GM19324 (cell line): ENCODE measurements at regions not wholly inside any gene's neighbourhood (a gene's known extent, or its start where the extent isn't known, plus 50 kb on each side); places are given as distances from the start of the nearest gene placed in this dataset.

Source experiments
- ATAC-seq: cut with Tn5 transposase; IDR thresholded peaks from one replicate; pipeline ENCODE4 v1.9.1; 2021; ENCODE audit warnings: mild to moderate bottlenecking, moderate library complexity; ENCODE audit not compliant: unreplicated experiment, low FRiP score

DNA sequence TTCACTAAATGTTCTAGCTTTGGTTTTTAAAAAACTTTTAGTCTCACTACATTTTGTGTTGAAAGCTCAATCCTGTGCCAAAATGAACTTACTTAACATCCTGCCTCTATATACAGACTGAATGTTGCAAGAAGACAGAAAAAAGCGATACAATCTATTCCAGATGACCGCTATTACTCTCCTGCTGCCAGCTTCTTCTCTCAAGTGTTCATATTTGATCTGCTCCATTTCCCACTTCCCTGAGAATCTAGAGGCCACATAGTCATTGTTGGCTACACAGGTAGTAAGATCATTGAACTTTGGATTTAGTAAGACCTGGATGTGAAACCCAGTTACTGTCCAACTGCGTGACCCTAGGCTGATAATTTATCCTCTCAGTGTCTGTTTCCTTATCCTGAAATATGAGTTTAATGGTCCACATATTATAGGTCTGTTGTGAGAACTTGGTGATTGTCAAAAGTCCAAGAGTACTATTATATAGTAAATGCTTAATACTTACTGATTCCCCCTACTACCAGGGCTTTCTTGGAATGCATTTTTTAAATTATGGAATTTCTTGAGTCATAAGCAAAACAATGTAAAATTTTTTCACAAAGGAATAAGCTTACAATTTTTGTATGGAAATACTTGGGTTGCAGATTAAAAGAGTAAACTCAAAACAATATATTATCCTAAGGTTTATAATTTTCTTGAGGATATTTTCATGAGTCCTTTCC is 976.8 kb upstream of the ADGRL3 start:
- ATAC-seq, result no peak

DNA sequence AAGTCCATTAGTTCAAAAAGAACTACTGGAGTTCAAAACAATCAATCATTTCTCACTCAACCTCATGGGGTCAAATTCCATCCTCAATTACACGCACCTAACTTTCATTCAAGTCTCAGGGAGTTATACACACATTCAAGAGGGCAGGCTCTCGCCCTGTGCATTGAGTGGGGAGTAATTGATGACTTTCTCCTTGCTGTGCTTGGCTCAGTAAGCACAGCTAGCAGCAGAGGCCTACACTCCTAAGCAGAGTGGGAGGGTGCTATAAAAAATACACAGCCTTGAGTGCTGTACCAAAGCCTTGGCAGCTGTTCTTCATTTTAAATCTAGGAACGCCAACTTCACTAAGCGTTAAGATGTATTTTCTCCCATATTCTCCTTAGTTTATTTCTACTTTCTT is 958.3 kb upstream of the ADGRL3 start:
- ATAC-seq, result no peak

DNA sequence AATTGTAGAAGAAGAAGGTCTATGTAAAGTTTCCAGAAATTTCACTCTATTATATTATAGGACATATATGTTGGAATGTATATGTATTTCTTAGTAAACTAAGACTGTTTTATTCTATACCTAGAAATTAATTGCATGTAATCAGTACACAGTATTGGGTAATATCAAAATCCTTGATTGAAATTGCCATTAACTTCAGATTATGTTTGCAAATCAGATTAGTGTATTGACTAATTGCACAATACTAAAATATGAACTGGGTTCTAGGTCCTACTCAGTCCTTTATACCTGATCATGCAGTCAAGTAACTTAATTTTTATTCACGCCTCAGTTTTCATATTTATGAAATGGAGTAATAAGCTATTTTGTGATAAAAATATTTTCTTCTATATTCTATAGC is 950.3 kb upstream of the ADGRL3 start:
- ATAC-seq, result no peak

DNA sequence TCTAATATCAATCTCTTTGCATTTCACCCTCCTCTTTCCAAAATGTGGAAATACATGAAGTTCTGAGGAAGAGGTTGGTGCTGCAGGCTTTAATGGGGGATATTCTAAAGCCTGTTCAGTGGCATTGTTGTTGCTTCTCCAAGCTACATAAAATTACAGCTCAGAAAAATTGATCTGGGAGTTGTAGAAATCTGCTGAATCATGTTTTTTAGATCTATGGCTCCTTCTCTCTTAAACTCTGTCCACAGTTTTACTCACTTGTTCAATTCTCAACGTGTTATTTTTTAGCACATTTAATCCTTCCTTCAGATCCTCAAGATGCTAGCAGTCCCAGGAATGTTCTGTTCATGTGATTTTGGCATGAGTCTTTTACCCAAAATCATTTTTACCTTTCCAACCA is 949.5 kb upstream of the ADGRL3 start:
- ATAC-seq, result no peak

DNA sequence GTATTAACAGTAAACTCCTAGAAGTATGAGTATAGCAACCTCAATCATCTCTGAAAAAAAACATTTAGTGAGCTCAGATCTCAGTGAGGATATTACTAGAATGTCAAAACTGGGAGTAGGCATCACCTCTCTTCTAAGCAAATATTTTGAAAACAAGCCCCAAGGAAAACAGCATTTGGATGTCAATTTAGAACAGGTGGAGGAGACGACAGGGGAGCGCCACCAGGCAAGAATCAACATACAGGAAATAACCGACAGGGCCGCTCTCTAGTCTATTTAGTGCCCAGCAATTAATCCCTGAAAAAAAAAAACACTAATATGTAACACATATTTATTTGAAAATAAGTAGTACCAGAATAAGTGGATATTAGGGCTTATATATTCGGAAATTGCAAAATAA is 940.3 kb upstream of the ADGRL3 start:
- no peak for ATAC-seq

DNA sequence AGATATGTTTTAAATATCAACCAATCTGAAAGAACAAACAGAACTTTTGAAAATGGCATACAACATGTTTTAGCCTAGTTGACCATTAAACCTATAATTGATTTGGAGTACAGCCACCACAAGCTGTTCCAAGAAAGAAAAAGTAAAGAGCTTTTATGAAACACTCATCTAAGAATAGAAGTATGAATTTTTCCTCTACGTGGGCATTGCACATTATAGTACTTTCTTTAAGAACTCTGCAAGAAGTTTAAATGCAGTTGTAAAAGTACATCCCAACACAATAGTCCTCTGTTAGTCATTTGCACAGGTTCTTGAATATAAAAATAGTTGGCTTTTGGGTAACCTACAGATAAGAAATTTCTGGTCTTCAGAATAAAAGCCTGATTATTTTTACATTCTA is 933.6 kb upstream of the ADGRL3 start:
- no peak for ATAC-seq

DNA sequence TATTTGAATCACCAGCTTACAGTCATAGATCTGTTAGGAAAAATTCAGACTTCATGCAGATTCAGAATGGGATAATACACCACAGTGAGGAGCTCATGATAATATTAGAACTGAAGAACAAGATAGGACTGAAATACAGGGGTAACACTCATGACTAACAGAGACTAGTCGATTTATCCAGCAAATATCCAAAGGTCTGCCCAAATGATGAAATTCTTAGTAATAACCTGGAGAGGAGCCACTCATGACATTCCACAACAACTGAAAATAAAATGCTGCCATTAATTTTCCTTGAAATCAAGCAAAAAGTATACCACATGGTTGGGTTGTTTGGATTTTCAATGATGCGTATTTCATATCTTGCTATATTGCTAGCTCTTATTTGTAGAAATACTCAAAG is 903.7 kb upstream of the ADGRL3 start:
- no peak for ATAC-seq

DNA sequence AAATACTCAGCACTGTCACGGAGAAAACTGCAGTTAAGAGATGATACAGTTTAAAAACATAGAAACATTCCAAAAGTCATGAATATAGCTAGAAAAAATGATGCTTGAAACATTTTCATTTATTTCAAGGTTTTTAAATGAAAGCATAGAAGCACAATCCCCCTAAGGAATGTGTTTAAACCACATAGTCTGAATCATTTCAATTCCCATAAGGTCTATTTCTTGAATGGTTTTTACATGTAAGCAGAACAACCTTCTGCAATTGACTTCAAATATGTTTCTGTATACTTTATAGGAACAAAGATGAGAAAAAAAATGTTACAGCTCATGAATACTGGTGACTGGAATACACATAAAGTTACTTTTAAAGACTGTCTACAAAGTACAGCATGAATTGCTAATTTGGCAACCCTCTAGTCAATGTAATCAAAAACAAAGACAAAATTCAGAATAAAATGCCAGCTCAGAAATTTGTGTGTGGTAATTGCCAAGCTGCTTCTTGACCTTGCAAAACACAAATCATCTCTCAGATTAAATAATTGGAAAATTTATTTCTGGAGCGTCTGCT is 886.4 kb upstream of the ADGRL3 start:
- ATAC-seq, result no peak

GRCh38 chr4:60314416-60314815 is 885.7 kb upstream of the ADGRL3 start:
- no peak for ATAC-seq

GRCh38 chr4:60315586-60315985 is 884.5 kb upstream of the ADGRL3 start:
- ATAC-seq, result no peak

DNA sequence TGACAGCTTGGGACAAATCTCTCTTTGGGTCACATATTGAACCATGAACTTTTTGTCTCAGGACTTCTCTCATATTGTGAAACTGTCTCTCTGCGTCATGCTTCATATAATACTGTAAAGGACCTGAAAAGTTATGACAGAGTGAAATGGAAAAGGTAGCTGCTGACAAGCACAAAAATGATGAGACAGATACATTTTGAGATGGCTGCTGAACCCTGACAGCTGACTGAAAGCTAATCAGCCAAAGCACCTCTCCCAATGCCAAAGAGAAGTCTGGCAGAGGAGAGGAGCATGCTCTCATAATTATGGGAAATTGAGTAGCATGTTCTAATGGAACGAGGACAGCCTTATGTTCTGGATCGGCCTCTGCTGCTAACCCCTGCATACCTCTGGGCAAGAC is 873.4 kb upstream of the ADGRL3 start:
- no peak for ATAC-seq

- ATAC-seq, result no peak
Measured at GRCh38 chr4:60327651-60328050, 872.5 kb upstream of the ADGRL3 start.

DNA sequence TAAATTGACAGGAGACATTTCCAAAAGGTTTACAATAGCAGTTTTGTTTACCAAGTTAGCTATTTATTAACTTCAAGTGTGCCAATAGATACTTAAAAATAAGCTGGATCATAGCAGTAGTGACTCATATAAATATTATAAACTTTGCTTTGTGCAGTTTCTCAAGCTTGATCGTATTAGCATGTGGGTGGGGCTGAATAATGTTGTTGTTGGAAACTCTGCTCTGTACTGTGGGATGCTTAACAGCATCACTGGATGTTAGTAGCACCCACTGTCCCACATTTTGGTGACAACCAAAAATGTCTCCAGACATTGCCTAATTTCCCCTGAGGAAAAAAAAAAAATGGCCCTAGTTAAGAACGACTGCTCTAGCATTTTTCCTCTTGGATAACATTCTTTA is 855.2 kb upstream of the ADGRL3 start:
- no peak for ATAC-seq

DNA sequence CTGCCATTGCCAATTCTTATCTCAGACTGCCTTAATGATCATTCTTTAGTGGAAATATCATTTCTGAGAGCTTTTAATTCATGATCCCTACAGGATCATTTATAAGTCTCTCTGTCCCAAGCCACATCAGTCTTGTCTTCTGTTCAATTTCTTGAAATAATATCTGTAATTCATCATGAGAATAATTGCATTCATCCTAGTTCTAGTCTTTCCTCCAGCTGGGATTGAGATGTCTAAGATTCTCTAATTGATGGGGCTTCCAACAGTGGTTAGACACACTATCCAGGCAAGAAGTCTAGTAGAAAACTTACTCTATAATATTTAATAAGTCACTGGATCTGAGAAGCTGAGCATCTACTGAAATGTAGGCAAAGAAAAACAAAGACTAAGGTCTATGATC is 854.7 kb upstream of the ADGRL3 start:
- ATAC-seq, result no peak

DNA sequence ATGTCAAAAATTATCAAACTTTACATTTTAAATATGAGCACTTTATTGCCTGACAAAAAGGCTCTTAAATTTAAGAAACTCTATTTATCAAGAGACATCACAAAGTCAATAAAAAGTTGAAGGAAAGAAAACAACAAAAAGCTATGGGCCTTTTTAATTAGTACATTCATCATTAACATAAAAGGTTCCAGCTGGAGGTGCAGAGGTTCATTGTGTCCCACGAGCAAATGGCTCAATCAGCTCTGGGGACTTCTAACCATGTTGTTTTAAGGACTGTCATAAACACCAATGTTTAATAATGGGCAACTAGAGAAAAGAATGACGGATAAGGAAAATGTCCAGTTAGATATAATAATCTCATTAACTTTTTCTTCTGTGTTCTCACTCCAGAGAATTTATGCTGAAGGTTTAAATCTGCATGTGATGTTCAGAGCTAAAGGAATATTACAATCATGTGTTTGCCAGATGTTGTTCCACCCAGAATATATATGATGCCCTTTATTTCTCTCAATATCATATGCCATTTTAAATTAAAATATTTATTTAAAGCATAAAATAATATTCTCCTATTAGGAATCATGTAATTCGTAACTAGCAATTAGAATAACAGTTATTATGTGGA is 840.3 kb upstream of the ADGRL3 start:
- ATAC-seq, result no peak

DNA sequence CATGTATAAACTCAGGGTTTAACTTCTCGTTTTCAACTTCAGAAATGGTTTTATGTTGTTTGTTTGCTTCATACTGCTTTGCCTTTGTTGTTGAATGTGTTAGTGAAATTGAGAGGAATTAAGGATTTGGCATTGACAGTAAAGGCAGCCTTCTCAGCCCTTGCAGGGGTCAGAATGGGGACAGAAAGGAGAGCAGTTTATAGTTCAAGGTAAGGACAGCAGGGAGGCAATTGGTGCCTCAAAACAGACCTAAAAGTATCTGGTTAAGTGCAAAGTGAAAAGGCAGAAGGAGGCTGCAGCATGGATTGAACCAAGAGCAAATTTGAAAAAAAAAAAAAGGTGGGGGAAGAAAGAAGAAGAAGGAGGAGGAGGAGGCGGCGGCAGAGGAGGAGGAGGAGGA is 835.0 kb upstream of the ADGRL3 start:
- ATAC-seq, result no peak

DNA sequence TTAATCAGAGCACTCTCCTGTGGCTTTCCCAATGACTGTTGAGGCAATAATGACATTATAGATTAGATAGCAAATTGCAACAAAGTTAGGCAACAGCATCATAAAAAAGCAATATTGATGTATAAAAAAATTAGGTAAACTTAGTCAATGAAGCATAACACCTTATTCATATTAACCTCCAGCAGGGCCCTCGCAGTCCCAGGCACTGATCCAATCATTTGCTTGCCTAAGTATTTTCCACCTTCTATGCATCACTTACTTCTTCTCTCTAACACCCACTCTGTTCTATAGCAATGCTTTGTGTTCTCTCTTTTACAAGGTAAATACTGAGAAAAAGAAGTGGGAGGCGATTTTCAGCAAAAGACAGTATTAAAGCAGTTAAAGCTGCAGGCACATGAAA is 833.5 kb upstream of the ADGRL3 start:
- no peak for ATAC-seq

- ATAC-seq, result no peak
Measured at GRCh38 chr4:60368986-60369385, 831.1 kb upstream of the ADGRL3 start.

DNA sequence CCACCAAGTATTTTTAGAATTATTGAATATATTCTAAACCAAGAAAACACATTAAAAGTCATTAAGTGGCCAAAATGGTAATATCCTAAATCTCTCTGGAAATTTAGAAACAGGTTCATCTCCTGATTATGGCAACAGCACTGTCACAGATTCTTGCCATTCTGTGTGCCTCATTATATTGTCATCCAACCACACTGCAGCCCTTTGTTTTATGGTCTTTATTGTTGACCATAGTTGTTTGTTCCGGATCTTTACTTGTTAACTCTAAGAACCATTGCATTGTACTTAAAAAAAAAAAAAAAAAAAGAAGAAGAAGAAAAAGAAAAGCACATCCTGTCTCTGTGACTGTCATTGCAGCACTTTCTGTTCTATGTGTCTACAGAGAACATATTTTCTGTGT is 822.1 kb upstream of the ADGRL3 start:
- ATAC-seq, result no peak

- no peak for ATAC-seq
Measured at GRCh38 chr4:60384516-60384915, 815.6 kb upstream of the ADGRL3 start.

GRCh38 chr4:60389633-60390032 is 810.5 kb upstream of the ADGRL3 start:
- no peak for ATAC-seq

- no peak for ATAC-seq
Measured at GRCh38 chr4:60396341-60397049, 803.6 kb upstream of the ADGRL3 start.
